Liver (tissue), 8 donors: ENCODE measurements at regions not wholly inside any gene's neighbourhood (a gene's known extent, or its start where the extent isn't known, plus 50 kb on each side); places are given as distances from the start of the nearest gene placed in this dataset.

Source experiments
- DNase-seq: peaks from one replicate; pipeline ENCODE4 v3.0.0-alpha.2; 2017; ENCODE audit warnings: low spot score
- H3K27ac ChIP-seq, 2 donors: one replicate each; pipeline ENCODE4 v1.7.0; 2013; ENCODE audit warnings: inconsistent platforms in 2 of 2, low read length in 2 of 2, control low read depth in 1 of 2, low read depth in 1 of 2, mild to moderate bottlenecking in 1 of 2
- H3K27me3 ChIP-seq, 4 donors: one replicate each; pipeline versions ENCODE4 v1.6.1 to v1.7.0; 2013; ENCODE audit warnings: low read length in 3 of 4, inconsistent platforms in 1 of 4, mild to moderate bottlenecking in 1 of 4, moderate library complexity in 1 of 4; ENCODE audit not compliant: control insufficient read depth in 4 of 4, insufficient read depth in 4 of 4
- H3K36me3 ChIP-seq, 4 donors: one replicate each; pipeline versions ENCODE4 v1.6.1 to v1.7.0; 2013; ENCODE audit warnings: low read length in 3 of 4, mild to moderate bottlenecking in 3 of 4, low read depth in 1 of 4, moderate library complexity in 1 of 4; ENCODE audit not compliant: control insufficient read depth in 4 of 4, insufficient read depth in 3 of 4
- H3K4me1 ChIP-seq, 4 donors: one replicate each; pipeline versions ENCODE4 v1.6.1 to v1.7.0; 2013; ENCODE audit warnings: low read length in 3 of 4, mild to moderate bottlenecking in 3 of 4, moderate library complexity in 1 of 4; ENCODE audit not compliant: control insufficient read depth in 4 of 4, insufficient read depth in 4 of 4
- H3K4me3 ChIP-seq, 3 donors: one replicate each; pipeline versions ENCODE4 v1.6.1 to v1.7.0; 2013; ENCODE audit warnings: low read length in 3 of 3, control low read depth in 1 of 3, low read depth in 1 of 3, mild to moderate bottlenecking in 1 of 3
- H3K9ac ChIP-seq, 2 donors: one replicate each; pipeline ENCODE4 v1.7.0; 2013; ENCODE audit warnings: low read length in 2 of 2, mild to moderate bottlenecking in 2 of 2, moderate library complexity in 2 of 2, control low read depth in 1 of 2, low read depth in 1 of 2
- H3K9me3 ChIP-seq, 4 donors: one replicate each; pipeline versions ENCODE4 v1.6.1 to v1.7.0; 2013; ENCODE audit warnings: low read length in 3 of 4; ENCODE audit not compliant: control insufficient read depth in 4 of 4
- EGR1 ChIP-seq, 2 donors: IDR thresholded peaks; 2 replicates each; pipeline ENCODE4 v1.6.1; 2016 to 2018; ENCODE audit warnings: antibody characterized with exemption in 2 of 2, low read depth in 2 of 2
- FOXA1 ChIP-seq: IDR thresholded peaks from 2 replicates; pipeline ENCODE4 v1.6.1; 2016; ENCODE audit warnings: antibody characterized with exemption
- FOXA2 ChIP-seq: IDR thresholded peaks from 2 replicates; pipeline ENCODE4 v1.6.1; 2016; ENCODE audit warnings: antibody characterized with exemption
- GABPA ChIP-seq, 2 donors: IDR thresholded peaks in 1 of 2; conservative IDR thresholded peaks in 1 of 2; 2 replicates each; pipeline ENCODE4 v1.6.1; 2016; ENCODE audit warnings: antibody characterized with exemption in 2 of 2, mild to moderate bottlenecking in 1 of 2, moderate library complexity in 1 of 2
- RAD21 ChIP-seq, 2 donors: IDR thresholded peaks; 2 replicates each; pipeline ENCODE4 v1.6.1; 2016; ENCODE audit warnings: antibody characterized with exemption in 2 of 2, mild to moderate bottlenecking in 2 of 2
- RXRA ChIP-seq, 2 donors: IDR thresholded peaks; 2 replicates each; pipeline ENCODE4 v1.6.1; 2017 to 2018; ENCODE audit warnings: antibody characterized with exemption in 2 of 2, mild to moderate bottlenecking in 1 of 2
- TAF1 ChIP-seq: conservative IDR thresholded peaks from 2 replicates; pipeline ENCODE4 v1.6.1; 2016; ENCODE audit warnings: antibody characterized with exemption, mild to moderate bottlenecking
- WGBS: extraction: QIAGEN DNeasy Blood & Tissue Kit; methylation state at CpG from one replicate; pipeline ENCODE4 v1.1.7; 2013; 5-methylcytosine and 5-hydroxymethylcytosine counted together
- TF ChIP-seq, protein P1 (sequence below): fragments of 150-350 bp; IDR thresholded peaks from 2 replicates; pipeline ENCODE4 v1.5.1; 2017; ENCODE audit warnings: improper control_type of control experiment, low read depth, low read length; ENCODE audit not compliant: missing input control
- TF ChIP-seq, protein P2 (sequence below): IDR thresholded peaks from 2 replicates; pipeline ENCODE4 v1.6.1; 2016; ENCODE audit warnings: antibody characterized with exemption
- TF ChIP-seq, protein P3 (sequence below): IDR thresholded peaks from 2 replicates; pipeline ENCODE4 v1.6.1; 2016; ENCODE audit warnings: antibody characterized with exemption
- donor health status: healthy.
- donor health status: healthy.
- donor health status: healthy.
- donor health status: healthy.
- donor health status: healthy.

DNA sequence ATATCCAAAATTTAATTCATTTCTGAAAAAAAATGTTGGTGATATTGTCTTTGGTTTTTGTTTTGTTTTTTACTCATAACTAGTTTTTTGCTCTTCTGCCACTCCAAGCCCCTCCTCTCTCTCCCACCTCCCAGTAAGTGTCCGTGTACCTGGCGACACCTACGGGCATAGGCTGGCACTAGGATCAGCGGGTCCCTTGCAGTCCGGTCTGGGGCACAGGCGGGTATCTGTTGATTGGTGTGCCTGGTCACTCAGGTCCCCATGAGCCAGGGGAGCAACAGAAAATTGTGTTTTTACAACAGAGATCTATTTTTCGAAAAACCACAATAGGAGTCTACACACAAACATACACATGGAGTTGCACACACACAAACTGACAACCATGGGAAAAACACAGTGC lies 104.8 kb downstream of the ZIC5 start (continued):
- TF ChIP-seq, protein P1, sequence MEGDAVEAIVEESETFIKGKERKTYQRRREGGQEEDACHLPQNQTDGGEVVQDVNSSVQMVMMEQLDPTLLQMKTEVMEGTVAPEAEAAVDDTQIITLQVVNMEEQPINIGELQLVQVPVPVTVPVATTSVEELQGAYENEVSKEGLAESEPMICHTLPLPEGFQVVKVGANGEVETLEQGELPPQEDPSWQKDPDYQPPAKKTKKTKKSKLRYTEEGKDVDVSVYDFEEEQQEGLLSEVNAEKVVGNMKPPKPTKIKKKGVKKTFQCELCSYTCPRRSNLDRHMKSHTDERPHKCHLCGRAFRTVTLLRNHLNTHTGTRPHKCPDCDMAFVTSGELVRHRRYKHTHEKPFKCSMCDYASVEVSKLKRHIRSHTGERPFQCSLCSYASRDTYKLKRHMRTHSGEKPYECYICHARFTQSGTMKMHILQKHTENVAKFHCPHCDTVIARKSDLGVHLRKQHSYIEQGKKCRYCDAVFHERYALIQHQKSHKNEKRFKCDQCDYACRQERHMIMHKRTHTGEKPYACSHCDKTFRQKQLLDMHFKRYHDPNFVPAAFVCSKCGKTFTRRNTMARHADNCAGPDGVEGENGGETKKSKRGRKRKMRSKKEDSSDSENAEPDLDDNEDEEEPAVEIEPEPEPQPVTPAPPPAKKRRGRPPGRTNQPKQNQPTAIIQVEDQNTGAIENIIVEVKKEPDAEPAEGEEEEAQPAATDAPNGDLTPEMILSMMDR, result no peak
- TF ChIP-seq, protein P2, sequence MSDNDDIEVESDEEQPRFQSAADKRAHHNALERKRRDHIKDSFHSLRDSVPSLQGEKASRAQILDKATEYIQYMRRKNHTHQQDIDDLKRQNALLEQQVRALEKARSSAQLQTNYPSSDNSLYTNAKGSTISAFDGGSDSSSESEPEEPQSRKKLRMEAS, result no peak
- no peak for TF ChIP-seq GABPA (IDR thresholded peaks at IDR 0.05 in 1 of 2, conservative IDR thresholded peaks at IDR 0.05 in 1 of 2)

DNA sequence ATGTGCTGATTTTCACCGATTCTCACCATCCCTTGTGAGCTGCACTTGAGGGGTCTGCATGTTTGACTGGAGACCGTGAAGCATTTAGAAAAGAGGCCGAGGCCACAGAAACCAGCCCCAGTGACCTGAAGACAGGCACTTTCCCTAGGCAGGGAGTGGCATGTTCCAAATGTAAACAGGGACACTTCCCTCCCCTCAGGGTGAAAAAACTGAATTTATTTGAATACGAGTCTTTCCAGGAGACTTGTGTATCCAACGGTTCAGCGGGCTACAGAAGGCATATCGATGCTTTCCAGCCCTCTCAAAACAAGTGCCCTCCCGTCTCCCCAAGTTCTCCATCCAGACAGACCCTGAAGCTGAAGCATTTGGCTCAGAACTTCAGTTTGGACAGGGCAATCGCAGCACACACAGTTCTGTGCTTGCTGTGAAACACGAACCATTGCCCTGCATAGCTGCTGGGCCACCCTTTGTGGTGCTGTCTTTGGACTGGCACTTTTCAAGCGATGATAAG lies 106.1 kb downstream of the ZIC5 start:
- Histone ChIP-seq H3K9me3 (no peaks in the 10 kb centered on the region), H3K9ac (no peak overlapping the region), H3K36me3 (peaks cover 0 to 3% (median under 1%) of the 10 kb centered on the region in 4 donors), H3K4me1 (no peaks in the 10 kb centered on the region), H3K27ac (no peak overlapping the region), H3K4me3 (no peak overlapping the region), H3K27me3 (no peaks in the 10 kb centered on the region)
- TF ChIP-seq RXRA (IDR thresholded peaks at IDR 0.05), result no peak
- TF ChIP-seq EGR1 (IDR thresholded peaks at IDR 0.05; ENCODE audit: low read depth in 2 of 2), result no peak
- no peak for TF ChIP-seq TAF1
- TF ChIP-seq, protein P2, result no peak
- TF ChIP-seq FOXA2, result no peak
- no peak for TF ChIP-seq GABPA (IDR thresholded peaks at IDR 0.05 in 1 of 2, conservative IDR thresholded peaks at IDR 0.05 in 1 of 2)
- TF ChIP-seq, protein P3, sequence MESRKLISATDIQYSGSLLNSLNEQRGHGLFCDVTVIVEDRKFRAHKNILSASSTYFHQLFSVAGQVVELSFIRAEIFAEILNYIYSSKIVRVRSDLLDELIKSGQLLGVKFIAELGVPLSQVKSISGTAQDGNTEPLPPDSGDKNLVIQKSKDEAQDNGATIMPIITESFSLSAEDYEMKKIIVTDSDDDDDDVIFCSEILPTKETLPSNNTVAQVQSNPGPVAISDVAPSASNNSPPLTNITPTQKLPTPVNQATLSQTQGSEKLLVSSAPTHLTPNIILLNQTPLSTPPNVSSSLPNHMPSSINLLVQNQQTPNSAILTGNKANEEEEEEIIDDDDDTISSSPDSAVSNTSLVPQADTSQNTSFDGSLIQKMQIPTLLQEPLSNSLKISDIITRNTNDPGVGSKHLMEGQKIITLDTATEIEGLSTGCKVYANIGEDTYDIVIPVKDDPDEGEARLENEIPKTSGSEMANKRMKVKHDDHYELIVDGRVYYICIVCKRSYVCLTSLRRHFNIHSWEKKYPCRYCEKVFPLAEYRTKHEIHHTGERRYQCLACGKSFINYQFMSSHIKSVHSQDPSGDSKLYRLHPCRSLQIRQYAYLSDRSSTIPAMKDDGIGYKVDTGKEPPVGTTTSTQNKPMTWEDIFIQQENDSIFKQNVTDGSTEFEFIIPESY, result no peak
- no peak for DNase-seq
- WGBS, result 92% methylated on average over 11 of the region's 11 CpGs

DNA sequence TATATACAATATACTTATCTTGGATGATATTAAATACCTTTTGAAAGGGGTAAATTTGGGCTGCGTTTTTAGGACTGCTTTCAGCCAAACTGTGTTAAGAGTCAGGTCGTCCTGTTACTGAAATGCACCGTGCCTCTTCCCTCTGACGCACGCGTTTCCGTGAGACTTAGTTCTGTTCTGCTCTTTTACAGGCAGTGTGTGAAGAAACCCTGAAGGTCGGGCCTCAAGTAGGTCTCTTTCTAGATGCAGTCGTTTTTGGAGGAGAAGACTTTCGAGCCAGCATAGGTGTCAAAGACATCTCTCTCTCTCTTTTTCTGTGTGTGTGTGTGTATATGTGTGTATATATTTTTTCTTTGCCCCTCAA lies 107.0 kb downstream of the ZIC5 start:
- no peaks in the 10 kb centered on the region for H3K9me3 ChIP-seq
- 91% methylated on average over 10 of the region's 10 CpGs for WGBS
- no peaks in the 10 kb centered on the region for H3K27me3 ChIP-seq
- no peak for TF ChIP-seq FOXA2
- TF ChIP-seq, protein P3, result no peak
- no peak for TF ChIP-seq RAD21 (IDR thresholded peaks at IDR 0.05)
- no peak for TF ChIP-seq FOXA1
- no peak overlapping the region for H3K4me3 ChIP-seq
- no peaks in the 10 kb centered on the region for H3K4me1 ChIP-seq
- no peak for DNase-seq
- peaks cover 0 to 3% (median under 1%) of the 10 kb centered on the region in 4 donors for H3K36me3 ChIP-seq
- no peak overlapping the region for H3K9ac ChIP-seq
- H3K27ac ChIP-seq, result no peak overlapping the region
